Tibial artery (tissue), 4 donors: ENCODE measurements at regions not wholly inside any gene's neighbourhood (a gene's known extent, or its start where the extent isn't known, plus 50 kb on each side); places are given as distances from the start of the nearest gene placed in this dataset.

Source experiments
- DNase-seq, 2 donors: peaks; one replicate each; pipeline ENCODE4 v3.0.0-alpha.2; 2019
- H3K27ac ChIP-seq, 2 donors: fragments of 200-600 bp; sonication (generic) in 1 of 2; 1 replicate in 1 of 2; 2 replicates in 1 of 2; pipeline ENCODE4 v1.5.1; 2018 to 2019; ENCODE audit warnings: mild to moderate bottlenecking in 1 of 2
- H3K27me3 ChIP-seq, 2 donors: fragments of 200-600 bp; sonication (generic) in 1 of 2; one replicate each; pipeline versions ENCODE4 v1.5.1 to v1.6.0; 2016 to 2019
- H3K36me3 ChIP-seq, 3 donors: fragments of 200-600 bp; sonication (generic) in 2 of 3; one replicate each; pipeline ENCODE4 v1.5.1; 2016 to 2019; ENCODE audit warnings: mild to moderate bottlenecking in 2 of 3
- H3K4me1 ChIP-seq, 4 donors: fragments of 200-600 bp; sonication (generic) in 2 of 4; 1 replicate in 3 of 4; 2 replicates in 1 of 4; pipeline ENCODE4 v1.5.1; 2016 to 2019
- H3K4me3 ChIP-seq, 2 donors: fragments of 200-600 bp; sonication (generic) in 1 of 2; 1 replicate in 1 of 2; 2 replicates in 1 of 2; pipeline ENCODE4 v1.5.1; 2018 to 2019; ENCODE audit warnings: mild to moderate bottlenecking in 2 of 2
- H3K9me3 ChIP-seq, 3 donors: fragments of 200-600 bp; sonication (generic) in 1 of 3; one replicate each; pipeline ENCODE4 v1.5.1; 2016 to 2019
- intact Hi-C: fragments of 100-400 bp; cut with DNase I; formaldehyde crosslinking; loops from one replicate; pipeline ENCODE4 v1.15.0; 2023; ENCODE audit warnings: low total_unique reads
- TF ChIP-seq, protein P1 (sequence below), 2 experiments: fragments of 200-600 bp in 1 of 2; fragments of 450-650 bp in 1 of 2; IDR thresholded peaks; one replicate each; pipeline ENCODE4 v1.5.1; 2017 to 2019; ENCODE audit warnings: antibody characterized with exemption in 2 of 2, mild to moderate bottlenecking in 1 of 2, moderate library complexity in 1 of 2

DNA sequence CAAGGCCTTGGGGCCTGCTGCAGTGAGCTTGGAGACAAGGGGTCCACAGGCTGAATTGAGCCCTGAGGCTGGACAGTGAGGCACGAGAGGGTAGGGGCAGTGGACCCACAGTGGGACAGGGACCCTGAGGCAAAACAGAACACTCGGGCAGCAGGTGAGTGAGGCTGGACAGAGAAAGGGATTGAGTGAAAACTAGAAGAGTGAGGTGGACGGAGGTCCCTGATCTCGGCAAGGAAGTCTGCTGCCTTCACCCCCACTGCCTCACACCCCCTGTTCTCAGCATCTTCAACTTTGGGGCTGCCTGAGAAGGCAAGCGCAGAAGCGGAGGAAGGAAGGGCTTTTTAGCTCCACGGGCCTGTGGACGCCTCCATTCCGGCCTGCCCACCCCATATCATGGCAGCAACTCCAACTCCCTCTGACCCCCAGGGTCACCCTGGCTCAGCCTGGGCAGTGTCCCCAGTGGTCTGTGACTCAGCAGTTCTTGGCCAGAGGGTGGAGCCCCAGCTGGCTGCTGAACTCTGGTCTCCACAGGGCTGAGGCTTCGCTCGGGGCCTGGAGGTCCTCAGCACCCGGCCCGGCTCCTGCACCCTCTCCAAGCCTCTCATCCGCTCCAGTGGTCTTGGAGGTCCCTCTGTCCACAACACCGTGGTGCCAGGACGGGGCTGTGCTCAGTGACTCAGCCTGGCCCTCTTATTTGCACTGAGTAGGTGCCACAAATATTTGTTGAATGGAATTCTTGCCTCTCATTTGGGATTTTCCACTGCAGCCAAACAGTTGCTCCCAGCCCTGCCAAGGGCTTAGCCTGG, 60.0 kb upstream of the EPS8L3 start:
- Histone ChIP-seq H3K4me1 (peaks cover 0 to 90% (median 73%) of the 10 kb centered on the region in 4 donors), H3K9me3 (no peaks in the 10 kb centered on the region), H3K36me3 (no peaks in the 10 kb centered on the region), H3K27ac (peak overlapping the region; percentile 81 to 89), H3K4me3 (no peak overlapping the region), H3K27me3 (no peaks in the 10 kb centered on the region)
- intact Hi-C loops = no loop called here
- peak; percentile 70 to 92 for DNase-seq
- TF ChIP-seq, protein P1, sequence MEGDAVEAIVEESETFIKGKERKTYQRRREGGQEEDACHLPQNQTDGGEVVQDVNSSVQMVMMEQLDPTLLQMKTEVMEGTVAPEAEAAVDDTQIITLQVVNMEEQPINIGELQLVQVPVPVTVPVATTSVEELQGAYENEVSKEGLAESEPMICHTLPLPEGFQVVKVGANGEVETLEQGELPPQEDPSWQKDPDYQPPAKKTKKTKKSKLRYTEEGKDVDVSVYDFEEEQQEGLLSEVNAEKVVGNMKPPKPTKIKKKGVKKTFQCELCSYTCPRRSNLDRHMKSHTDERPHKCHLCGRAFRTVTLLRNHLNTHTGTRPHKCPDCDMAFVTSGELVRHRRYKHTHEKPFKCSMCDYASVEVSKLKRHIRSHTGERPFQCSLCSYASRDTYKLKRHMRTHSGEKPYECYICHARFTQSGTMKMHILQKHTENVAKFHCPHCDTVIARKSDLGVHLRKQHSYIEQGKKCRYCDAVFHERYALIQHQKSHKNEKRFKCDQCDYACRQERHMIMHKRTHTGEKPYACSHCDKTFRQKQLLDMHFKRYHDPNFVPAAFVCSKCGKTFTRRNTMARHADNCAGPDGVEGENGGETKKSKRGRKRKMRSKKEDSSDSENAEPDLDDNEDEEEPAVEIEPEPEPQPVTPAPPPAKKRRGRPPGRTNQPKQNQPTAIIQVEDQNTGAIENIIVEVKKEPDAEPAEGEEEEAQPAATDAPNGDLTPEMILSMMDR (IDR thresholded peaks at IDR 0.05) = no peak

DNA sequence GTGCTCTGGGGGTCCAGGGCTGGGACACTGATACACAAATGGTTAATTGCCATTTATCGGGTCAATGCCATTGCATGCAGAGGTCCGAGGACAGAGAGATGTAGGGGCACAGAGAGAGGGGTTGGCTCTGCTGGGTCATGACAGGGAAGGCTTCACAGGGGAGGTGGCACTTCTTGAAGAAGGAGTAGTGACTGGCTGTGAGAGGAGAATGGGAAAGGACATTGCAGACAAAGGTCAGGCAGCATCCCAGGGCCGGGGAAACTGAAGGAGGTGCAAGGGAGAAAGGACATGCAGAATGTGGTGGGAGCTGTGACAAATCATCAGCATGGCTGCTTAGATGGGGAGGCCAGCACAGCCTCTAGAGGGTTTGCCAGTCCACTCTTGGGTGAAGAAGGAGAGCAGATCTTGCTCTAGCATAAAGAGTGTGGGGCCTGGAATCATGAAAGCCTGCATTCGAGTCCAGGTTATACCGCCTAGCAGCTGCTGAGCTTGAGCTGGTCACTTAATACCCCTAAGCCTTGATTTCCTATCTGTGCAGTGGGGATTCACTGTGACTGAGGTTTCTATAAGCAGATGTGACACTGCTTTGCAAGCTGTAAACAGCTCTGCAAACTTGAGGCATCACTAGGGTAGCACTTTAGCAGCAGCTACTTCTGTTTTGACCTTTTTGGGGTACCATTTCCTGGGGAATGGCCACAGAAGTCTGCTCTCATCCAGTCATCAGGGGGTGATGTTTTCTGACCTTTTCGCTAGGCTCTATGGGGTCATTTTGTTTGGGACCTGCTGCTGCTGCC, 59.2 kb upstream of the EPS8L3 start:
- no peak for DNase-seq
- no peaks in the 10 kb centered on the region for H3K36me3 ChIP-seq
- H3K9me3 ChIP-seq = no peaks in the 10 kb centered on the region
- no peaks in the 10 kb centered on the region for H3K27me3 ChIP-seq
- intact Hi-C loops = no loop called here
- peaks cover 0 to 89% (median 73%) of the 10 kb centered on the region in 4 donors for H3K4me1 ChIP-seq
- peak overlapping the region; percentile 81 to 89 for H3K27ac ChIP-seq
- H3K4me3 ChIP-seq = no peak overlapping the region
- TF ChIP-seq, protein P1 (IDR thresholded peaks at IDR 0.05) = no peak

DNA sequence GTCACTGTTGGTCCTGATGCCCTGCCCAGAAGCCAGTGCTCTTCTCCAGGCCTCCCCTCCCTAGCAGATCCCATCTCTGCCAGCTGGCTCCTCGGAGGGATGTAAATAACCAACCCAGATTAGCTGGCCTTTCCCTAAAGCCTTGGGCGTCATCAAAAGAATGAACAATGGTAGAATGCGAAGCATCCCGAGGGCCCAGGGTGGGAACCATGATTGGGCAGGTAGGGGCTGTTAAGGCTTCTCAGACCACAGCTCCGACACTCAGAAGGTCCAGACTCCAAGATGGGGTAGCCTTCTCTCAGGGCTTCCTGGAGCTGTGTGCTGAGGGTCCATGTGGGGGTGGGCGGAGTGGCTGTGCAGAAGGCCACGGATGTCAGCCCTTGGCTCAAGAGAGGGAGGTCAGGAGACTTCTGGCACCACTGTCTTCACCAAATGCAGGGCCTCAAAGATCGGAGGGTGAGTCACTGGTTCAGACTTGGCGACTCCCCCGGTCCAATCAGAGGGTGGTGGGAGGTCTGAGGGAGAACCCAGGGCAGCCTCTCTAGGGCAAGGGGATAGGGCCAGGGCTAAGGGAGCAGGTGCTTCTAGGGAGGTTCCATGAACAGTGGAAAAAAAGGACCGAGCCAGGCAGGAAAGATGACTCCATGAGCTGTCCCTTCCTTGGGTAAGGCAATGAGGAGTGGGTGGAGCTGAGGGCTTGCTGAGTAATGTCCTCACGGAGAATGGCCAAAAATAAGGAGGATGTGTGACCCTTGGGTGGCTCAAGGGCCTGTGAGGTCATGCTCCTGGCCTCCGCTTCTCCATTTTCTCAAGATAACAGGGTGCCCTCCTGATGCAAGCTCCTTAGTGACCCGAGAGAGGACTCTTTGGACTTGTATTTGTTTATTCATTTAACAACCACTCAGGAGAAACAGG, 58.4 kb upstream of the EPS8L3 start:
- intact Hi-C loops = no loop called here
- no peaks in the 10 kb centered on the region for H3K27me3 ChIP-seq
- H3K4me3 ChIP-seq = no peak overlapping the region
- peak; percentile 74 to 86 for DNase-seq
- peak overlapping the region; percentile 81 to 89 for H3K27ac ChIP-seq
- no peaks in the 10 kb centered on the region for H3K36me3 ChIP-seq
- TF ChIP-seq, protein P1 (IDR thresholded peaks at IDR 0.05) = no peak
- no peaks in the 10 kb centered on the region for H3K9me3 ChIP-seq
- peaks cover 0 to 83% (median 67%) of the 10 kb centered on the region in 4 donors for H3K4me1 ChIP-seq

DNA sequence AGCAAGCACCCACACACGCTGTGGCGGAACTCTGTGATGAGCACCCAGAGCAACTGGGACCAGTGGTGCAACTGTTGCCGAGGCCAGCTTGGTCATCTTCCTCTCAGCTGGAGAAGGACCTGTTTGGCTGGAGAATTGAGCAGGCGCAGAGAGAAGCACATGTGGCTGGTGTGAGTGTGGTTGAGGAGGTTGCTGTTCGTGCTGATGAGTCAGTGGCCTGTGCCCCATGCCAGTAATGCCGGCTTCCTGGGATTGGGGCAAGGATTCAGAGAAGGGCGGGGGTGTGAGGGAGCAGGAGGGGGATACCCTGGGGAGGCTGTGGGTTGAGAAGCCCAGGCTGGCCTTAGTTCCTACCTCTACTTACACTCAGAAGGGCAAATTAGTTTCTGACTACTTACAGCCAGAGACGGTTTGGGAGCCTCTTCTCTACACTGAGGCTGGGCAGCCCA, 57.5 kb upstream of the EPS8L3 start:
- TF ChIP-seq, protein P1 (IDR thresholded peaks at IDR 0.05) = no peak
- intact Hi-C loops = no loop called here
- H3K9me3 ChIP-seq = no peaks in the 10 kb centered on the region
- no peaks in the 10 kb centered on the region for H3K36me3 ChIP-seq
- DNase-seq = peak; percentile 94 to 96
- H3K27ac ChIP-seq = peak overlapping the region; percentile 81 to 89
- H3K4me1 ChIP-seq = peaks cover 0 to 83% (median 62%) of the 10 kb centered on the region in 4 donors
- no peaks in the 10 kb centered on the region for H3K27me3 ChIP-seq
- no peak overlapping the region for H3K4me3 ChIP-seq

DNA sequence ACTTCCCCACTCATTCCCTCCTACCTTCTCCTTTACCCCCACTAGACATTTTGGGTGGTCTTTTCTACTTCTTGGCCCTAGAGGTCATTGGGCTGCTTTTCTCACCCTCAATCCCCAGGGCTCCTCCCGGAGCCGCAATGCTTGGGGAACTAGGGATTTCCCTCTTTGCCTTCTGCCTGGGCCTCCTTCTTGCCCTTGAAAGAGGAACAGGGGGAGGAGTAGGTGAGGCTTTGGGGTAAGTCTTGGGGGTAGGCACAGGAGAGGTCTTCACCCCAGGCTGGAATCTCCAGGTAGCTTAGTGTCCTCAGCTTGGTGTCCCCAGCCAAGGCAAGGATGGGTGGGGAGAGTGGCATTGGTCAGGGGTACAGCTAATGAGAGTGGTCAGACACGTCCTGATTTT, 56.2 kb upstream of the EPS8L3 start:
- intact Hi-C loops = no loop called here
- H3K4me3 ChIP-seq = no peak overlapping the region
- peaks cover 0 to 75% (median 59%) of the 10 kb centered on the region in 4 donors for H3K4me1 ChIP-seq
- DNase-seq = peak in 1 of 2 donors; percentile 43
- no peak overlapping the region for H3K27ac ChIP-seq
- TF ChIP-seq, protein P1 (IDR thresholded peaks at IDR 0.05) = no peak
- H3K9me3 ChIP-seq = peaks cover 0 to 6% (median 5%) of the 10 kb centered on the region in 3 donors
- H3K36me3 ChIP-seq = no peaks in the 10 kb centered on the region
- no peaks in the 10 kb centered on the region for H3K27me3 ChIP-seq
